DOHH2 (cell line): ENCODE measurements at regions not wholly inside any gene's neighbourhood (a gene's known extent, or its start where the extent isn't known, plus 50 kb on each side); places are given as distances from the start of the nearest gene placed in this dataset.

Experiments used
- EZH2phosphoT487 ChIP-seq: fragments of 200-600 bp; sonication (generic); IDR thresholded peaks from 2 replicates; pipeline ENCODE4 v1.6.1; 2017; ENCODE audit warnings: borderline replicate concordance, mild to moderate bottlenecking, antibody characterized with exemption, low read length, moderate library complexity, mixed read lengths
- TF ChIP-seq, protein P1 (sequence below): fragments of 200-600 bp; sonication (generic); IDR thresholded peaks from one replicate; pipeline ENCODE4 v1.5.1; 2014; ENCODE audit warnings: antibody characterized with exemption, mild to moderate bottlenecking, low read depth, low read length; ENCODE audit not compliant: poor library complexity, severe bottlenecking

GRCh38 chr2:236503100-236503499 lies 66.5 kb upstream of the ACKR3 start:
- TF ChIP-seq, protein P1, sequence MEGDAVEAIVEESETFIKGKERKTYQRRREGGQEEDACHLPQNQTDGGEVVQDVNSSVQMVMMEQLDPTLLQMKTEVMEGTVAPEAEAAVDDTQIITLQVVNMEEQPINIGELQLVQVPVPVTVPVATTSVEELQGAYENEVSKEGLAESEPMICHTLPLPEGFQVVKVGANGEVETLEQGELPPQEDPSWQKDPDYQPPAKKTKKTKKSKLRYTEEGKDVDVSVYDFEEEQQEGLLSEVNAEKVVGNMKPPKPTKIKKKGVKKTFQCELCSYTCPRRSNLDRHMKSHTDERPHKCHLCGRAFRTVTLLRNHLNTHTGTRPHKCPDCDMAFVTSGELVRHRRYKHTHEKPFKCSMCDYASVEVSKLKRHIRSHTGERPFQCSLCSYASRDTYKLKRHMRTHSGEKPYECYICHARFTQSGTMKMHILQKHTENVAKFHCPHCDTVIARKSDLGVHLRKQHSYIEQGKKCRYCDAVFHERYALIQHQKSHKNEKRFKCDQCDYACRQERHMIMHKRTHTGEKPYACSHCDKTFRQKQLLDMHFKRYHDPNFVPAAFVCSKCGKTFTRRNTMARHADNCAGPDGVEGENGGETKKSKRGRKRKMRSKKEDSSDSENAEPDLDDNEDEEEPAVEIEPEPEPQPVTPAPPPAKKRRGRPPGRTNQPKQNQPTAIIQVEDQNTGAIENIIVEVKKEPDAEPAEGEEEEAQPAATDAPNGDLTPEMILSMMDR = no peak
- TF ChIP-seq EZH2phosphoT487 = no peak
